HEK293 (cell line): ENCODE measurements at regions not wholly inside any gene's neighbourhood (a gene's known extent, or its start where the extent isn't known, plus 50 kb on each side); places are given as distances from the start of the nearest gene placed in this dataset.

Source experiments
- CTCF ChIA-PET: fragments of 350-600 bp; formaldehyde crosslinking; extraction: SDS; loops from one replicate; lab custom pipeline; 2021; ENCODE audit warnings: antibody characterized with exemption; lab: Yijun Ruan, JAX
- POLR2A ChIA-PET: fragments of 300-600 bp; formaldehyde crosslinking; extraction: SDS; loops from one replicate; lab custom pipeline; 2020; ENCODE audit warnings: antibody characterized with exemption, inconsistent platforms; lab: Yijun Ruan, JAX
- H3K27ac ChIP-seq: fragments of 200-500 bp; sonication (Bioruptor generic); 2 replicates; pipeline ENCODE4 v1.5.1; 2014; ENCODE audit warnings: low read depth, low read length, control low read depth, inconsistent platforms; ENCODE audit errors: extremely low read depth
- H3K36me3 ChIP-seq, 2 experiments: fragments of 200-500 bp in 1 of 2; sonication (Bioruptor generic) in 1 of 2; 1 replicate in 1 of 2; 2 replicates in 1 of 2; pipeline ENCODE4 v1.5.1; 2014 to 2017; ENCODE audit warnings: inconsistent platforms in 2 of 2, low read length in 2 of 2; ENCODE audit not compliant: control insufficient read depth in 2 of 2, insufficient read depth in 1 of 2
- H3K4me1 ChIP-seq: fragments of 200-500 bp; sonication (Bioruptor generic); 2 replicates; pipeline ENCODE4 v1.5.1; 2014; ENCODE audit warnings: mild to moderate bottlenecking, low read length, inconsistent platforms; ENCODE audit not compliant: control insufficient read depth, insufficient read depth
- H3K4me3 ChIP-seq: 2 replicates; pipeline ENCODE4 v1.5.1; 2011; ENCODE audit warnings: low read depth, mild to moderate bottlenecking, control low read depth, low read length, moderate library complexity
- H3K9me3 ChIP-seq: fragments of 200-500 bp; sonication (Bioruptor generic); 2 replicates; pipeline ENCODE4 v1.5.1; 2014; ENCODE audit warnings: low read depth, low read length, inconsistent platforms; ENCODE audit not compliant: control insufficient read depth, insufficient read depth
- GFI1B ChIP-seq: fragments of 450-650 bp; formaldehyde crosslinking; IDR thresholded peaks from 2 replicates; pipeline ENCODE4 v1.5.1; 2016; ENCODE audit warnings: missing biosample characterization, missing genetic modification characterization
- KLF1 ChIP-seq: fragments of 450-650 bp; formaldehyde crosslinking; IDR thresholded peaks from 2 replicates; pipeline ENCODE4 v1.5.1; 2016; ENCODE audit warnings: missing biosample characterization, missing genetic modification characterization
- MEIS1 ChIP-seq: sonication (generic); formaldehyde crosslinking; IDR thresholded peaks from 2 replicates; pipeline ENCODE4 v1.8.1; 2022; ENCODE audit warnings: missing genetic modification reagents, mild to moderate bottlenecking, borderline replicate concordance
- ZNF121 ChIP-seq: fragments of 450-650 bp; formaldehyde crosslinking; IDR thresholded peaks from 2 replicates; pipeline ENCODE4 v1.5.1; 2016; ENCODE audit warnings: missing biosample characterization, missing genetic modification characterization
- ZNF140 ChIP-seq: fragments of 450-650 bp; formaldehyde crosslinking; IDR thresholded peaks from 2 replicates; pipeline ENCODE4 v1.5.1; 2016; ENCODE audit warnings: missing biosample characterization, missing genetic modification characterization
- ZNF248 ChIP-seq: fragments of 450-650 bp; formaldehyde crosslinking; IDR thresholded peaks from 2 replicates; pipeline ENCODE4 v1.5.1; 2017; ENCODE audit warnings: missing biosample characterization, missing genetic modification characterization
- ZNF558 ChIP-seq: fragments of 450-650 bp; formaldehyde crosslinking; IDR thresholded peaks from 2 replicates; pipeline ENCODE4 v1.5.1; 2016; ENCODE audit warnings: missing biosample characterization, missing genetic modification characterization
- ZNF596 ChIP-seq: fragments of 450-650 bp; IDR thresholded peaks from 2 replicates; pipeline ENCODE4 v1.5.0; 2018; ENCODE audit warnings: missing biosample characterization, mild to moderate bottlenecking, missing genetic modification characterization, moderate library complexity
- ZNF707 ChIP-seq: fragments of 450-650 bp; formaldehyde crosslinking; IDR thresholded peaks from 2 replicates; pipeline ENCODE4 v1.5.1; 2016; ENCODE audit warnings: missing biosample characterization, missing genetic modification characterization
- TF ChIP-seq, protein P1 (sequence below): fragments of 450-650 bp; formaldehyde crosslinking; IDR thresholded peaks from 2 replicates; pipeline ENCODE4 v1.5.1; 2016; ENCODE audit warnings: missing biosample characterization, missing genetic modification characterization
- TF ChIP-seq, protein P2 (sequence below): fragments of 450-650 bp; formaldehyde crosslinking; IDR thresholded peaks from 2 replicates; pipeline ENCODE4 v1.5.1; 2016; ENCODE audit warnings: missing biosample characterization, missing genetic modification characterization
- TF ChIP-seq, protein P3 (sequence below): fragments of 450-650 bp; formaldehyde crosslinking; IDR thresholded peaks from 2 replicates; pipeline ENCODE4 v1.5.1; 2016; ENCODE audit warnings: missing biosample characterization, missing genetic modification characterization
- TF ChIP-seq, protein P4 (sequence below): fragments of 450-650 bp; formaldehyde crosslinking; optimal IDR thresholded peaks from 2 replicates; pipeline ENCODE3; 2016; ENCODE audit warnings: missing biosample characterization, mild to moderate bottlenecking, missing genetic modification characterization
- TF ChIP-seq, protein P5 (sequence below): fragments of 450-650 bp; formaldehyde crosslinking; IDR thresholded peaks from 2 replicates; pipeline ENCODE4 v1.5.1; 2016; ENCODE audit warnings: missing biosample characterization, missing genetic modification characterization, borderline replicate concordance

DNA sequence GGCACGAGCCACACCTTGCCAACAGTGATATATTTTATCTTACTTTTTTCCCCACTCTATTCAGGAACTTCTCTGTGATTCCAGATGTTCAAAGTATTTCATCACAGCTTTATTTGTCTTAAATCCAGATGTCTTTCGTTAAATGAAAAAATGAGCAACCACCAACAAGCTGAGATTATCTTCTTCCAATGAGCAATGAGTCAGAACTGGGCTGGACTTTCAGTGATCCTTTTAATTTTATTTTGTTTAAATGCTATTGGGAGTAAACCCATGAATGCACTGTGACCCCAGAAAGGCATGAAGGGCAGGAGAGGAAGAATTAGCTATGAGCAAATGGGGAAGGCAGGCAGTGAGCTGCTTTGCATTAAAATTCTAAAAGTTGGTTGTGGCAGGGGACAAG is 77.6 kb upstream of the IMMP2L start:
- TF ChIP-seq, protein P1, sequence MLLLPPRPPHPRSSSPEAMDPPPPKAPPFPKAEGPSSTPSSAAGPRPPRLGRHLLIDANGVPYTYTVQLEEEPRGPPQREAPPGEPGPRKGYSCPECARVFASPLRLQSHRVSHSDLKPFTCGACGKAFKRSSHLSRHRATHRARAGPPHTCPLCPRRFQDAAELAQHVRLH (tag by site-specific recombination), result no peak
- TF ChIP-seq ZNF558 (tag by site-specific recombination) (no peak), ZNF596 (tag by site-specific recombination) (no peak), GFI1B (tag by site-specific recombination) (no peak), MEIS1 (no peak), ZNF707 (tag by site-specific recombination) (no peak), ZNF140 (tag by site-specific recombination) (no peak), KLF1 (tag by site-specific recombination) (no peak), ZNF248 (tag by site-specific recombination) (no peak), ZNF121 (tag by site-specific recombination) (no peak)
- TF ChIP-seq, protein P2, sequence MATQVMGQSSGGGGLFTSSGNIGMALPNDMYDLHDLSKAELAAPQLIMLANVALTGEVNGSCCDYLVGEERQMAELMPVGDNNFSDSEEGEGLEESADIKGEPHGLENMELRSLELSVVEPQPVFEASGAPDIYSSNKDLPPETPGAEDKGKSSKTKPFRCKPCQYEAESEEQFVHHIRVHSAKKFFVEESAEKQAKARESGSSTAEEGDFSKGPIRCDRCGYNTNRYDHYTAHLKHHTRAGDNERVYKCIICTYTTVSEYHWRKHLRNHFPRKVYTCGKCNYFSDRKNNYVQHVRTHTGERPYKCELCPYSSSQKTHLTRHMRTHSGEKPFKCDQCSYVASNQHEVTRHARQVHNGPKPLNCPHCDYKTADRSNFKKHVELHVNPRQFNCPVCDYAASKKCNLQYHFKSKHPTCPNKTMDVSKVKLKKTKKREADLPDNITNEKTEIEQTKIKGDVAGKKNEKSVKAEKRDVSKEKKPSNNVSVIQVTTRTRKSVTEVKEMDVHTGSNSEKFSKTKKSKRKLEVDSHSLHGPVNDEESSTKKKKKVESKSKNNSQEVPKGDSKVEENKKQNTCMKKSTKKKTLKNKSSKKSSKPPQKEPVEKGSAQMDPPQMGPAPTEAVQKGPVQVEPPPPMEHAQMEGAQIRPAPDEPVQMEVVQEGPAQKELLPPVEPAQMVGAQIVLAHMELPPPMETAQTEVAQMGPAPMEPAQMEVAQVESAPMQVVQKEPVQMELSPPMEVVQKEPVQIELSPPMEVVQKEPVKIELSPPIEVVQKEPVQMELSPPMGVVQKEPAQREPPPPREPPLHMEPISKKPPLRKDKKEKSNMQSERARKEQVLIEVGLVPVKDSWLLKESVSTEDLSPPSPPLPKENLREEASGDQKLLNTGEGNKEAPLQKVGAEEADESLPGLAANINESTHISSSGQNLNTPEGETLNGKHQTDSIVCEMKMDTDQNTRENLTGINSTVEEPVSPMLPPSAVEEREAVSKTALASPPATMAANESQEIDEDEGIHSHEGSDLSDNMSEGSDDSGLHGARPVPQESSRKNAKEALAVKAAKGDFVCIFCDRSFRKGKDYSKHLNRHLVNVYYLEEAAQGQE (tag by site-specific recombination), result no peak
- TF ChIP-seq, protein P3, sequence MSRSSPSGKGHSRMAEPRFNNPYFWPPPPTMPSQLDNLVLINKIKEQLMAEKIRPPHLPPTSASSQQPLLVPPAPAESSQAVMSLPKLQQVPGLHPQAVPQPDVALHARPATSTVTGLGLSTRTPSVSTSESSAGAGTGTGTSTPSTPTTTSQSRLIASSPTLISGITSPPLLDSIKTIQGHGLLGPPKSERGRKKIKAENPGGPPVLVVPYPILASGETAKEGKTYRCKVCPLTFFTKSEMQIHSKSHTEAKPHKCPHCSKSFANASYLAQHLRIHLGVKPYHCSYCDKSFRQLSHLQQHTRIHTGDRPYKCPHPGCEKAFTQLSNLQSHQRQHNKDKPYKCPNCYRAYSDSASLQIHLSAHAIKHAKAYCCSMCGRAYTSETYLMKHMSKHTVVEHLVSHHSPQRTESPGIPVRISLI (tag by site-specific recombination), result no peak
- TF ChIP-seq, protein P4, sequence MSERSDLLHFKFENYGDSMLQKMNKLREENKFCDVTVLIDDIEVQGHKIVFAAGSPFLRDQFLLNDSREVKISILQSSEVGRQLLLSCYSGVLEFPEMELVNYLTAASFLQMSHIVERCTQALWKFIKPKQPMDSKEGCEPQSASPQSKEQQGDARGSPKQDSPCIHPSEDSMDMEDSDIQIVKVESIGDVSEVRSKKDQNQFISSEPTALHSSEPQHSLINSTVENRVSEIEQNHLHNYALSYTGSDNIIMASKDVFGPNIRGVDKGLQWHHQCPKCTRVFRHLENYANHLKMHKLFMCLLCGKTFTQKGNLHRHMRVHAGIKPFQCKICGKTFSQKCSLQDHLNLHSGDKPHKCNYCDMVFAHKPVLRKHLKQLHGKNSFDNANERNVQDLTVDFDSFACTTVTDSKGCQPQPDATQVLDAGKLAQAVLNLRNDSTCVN (tag by site-specific recombination), result no peak
- TF ChIP-seq, protein P5, sequence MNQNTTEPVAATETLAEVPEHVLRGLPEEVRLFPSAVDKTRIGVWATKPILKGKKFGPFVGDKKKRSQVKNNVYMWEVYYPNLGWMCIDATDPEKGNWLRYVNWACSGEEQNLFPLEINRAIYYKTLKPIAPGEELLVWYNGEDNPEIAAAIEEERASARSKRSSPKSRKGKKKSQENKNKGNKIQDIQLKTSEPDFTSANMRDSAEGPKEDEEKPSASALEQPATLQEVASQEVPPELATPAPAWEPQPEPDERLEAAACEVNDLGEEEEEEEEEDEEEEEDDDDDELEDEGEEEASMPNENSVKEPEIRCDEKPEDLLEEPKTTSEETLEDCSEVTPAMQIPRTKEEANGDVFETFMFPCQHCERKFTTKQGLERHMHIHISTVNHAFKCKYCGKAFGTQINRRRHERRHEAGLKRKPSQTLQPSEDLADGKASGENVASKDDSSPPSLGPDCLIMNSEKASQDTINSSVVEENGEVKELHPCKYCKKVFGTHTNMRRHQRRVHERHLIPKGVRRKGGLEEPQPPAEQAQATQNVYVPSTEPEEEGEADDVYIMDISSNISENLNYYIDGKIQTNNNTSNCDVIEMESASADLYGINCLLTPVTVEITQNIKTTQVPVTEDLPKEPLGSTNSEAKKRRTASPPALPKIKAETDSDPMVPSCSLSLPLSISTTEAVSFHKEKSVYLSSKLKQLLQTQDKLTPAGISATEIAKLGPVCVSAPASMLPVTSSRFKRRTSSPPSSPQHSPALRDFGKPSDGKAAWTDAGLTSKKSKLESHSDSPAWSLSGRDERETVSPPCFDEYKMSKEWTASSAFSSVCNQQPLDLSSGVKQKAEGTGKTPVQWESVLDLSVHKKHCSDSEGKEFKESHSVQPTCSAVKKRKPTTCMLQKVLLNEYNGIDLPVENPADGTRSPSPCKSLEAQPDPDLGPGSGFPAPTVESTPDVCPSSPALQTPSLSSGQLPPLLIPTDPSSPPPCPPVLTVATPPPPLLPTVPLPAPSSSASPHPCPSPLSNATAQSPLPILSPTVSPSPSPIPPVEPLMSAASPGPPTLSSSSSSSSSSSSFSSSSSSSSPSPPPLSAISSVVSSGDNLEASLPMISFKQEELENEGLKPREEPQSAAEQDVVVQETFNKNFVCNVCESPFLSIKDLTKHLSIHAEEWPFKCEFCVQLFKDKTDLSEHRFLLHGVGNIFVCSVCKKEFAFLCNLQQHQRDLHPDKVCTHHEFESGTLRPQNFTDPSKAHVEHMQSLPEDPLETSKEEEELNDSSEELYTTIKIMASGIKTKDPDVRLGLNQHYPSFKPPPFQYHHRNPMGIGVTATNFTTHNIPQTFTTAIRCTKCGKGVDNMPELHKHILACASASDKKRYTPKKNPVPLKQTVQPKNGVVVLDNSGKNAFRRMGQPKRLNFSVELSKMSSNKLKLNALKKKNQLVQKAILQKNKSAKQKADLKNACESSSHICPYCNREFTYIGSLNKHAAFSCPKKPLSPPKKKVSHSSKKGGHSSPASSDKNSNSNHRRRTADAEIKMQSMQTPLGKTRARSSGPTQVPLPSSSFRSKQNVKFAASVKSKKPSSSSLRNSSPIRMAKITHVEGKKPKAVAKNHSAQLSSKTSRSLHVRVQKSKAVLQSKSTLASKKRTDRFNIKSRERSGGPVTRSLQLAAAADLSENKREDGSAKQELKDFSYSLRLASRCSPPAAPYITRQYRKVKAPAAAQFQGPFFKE (tag by site-specific recombination), result no peak
- Histone ChIP-seq H3K4me1 (no peaks in the 10 kb centered on the region), H3K27ac (no peak overlapping the region), H3K36me3 (no peaks in the 10 kb centered on the region), H3K4me3 (no peak overlapping the region), H3K9me3 (no peaks in the 10 kb centered on the region)
- ChIA-PET CTCF (no interaction called here), POLR2A (no interaction called here)
